ENCODE measurements at regions not wholly inside any gene's neighbourhood (a gene's known extent, or its start where the extent isn't known, plus 50 kb on each side); places are given as distances from the start of the nearest gene placed in this dataset.

GRCh38 chr3:95037927-95038326, 975.1 kb downstream of the NSUN3 start:
- no peak overlapping the region for H4K91ac ChIP-seq (replicated peaks; ENCODE audit: insufficient read length, low read length)
- no peak overlapping the region for H3K4me3 ChIP-seq (ENCODE audit: extremely low read depth in 1 of 4, insufficient read depth in 2 of 4, low read depth in 3 of 4, low read length in 4 of 4)
- DNase-seq (ENCODE audit: low read depth in 1 of 2, low spot score in 2 of 2) (no peak), FAIRE-seq (no peak)
- H3K18ac ChIP-seq (ENCODE audit: extremely low read depth, low read length) = no peak overlapping the region
- ChIA-PET POLR2A (ENCODE audit: partially characterized antibody) (no interaction called here), CTCF (ENCODE audit: partially characterized antibody) (interaction anchor here (0.7 kb wide), 1 partner anchor 444 kb away, joined by 3 read pairs; no protein-coding TSS in a partner anchor)
- H3K36me3 ChIP-seq (ENCODE audit: control insufficient read depth in 2 of 4, insufficient read depth in 4 of 4, low read length in 3 of 4) = no peaks in the 10 kb centered on the region
- no peak overlapping the region for H3K23ac ChIP-seq (ENCODE audit: insufficient read length)
- no peak overlapping the region for H3K4ac ChIP-seq (replicated peaks; ENCODE audit: insufficient read length, low read depth, low read length)
- no peak overlapping the region for H2BK20ac ChIP-seq (ENCODE audit: low read length)
- no peak overlapping the region for H4K5ac ChIP-seq (ENCODE audit: insufficient read length, low read depth, low read length)
- no peaks in the 10 kb centered on the region for H3K23me2 ChIP-seq (ENCODE audit: low read depth, low read length)
- H2BK15ac ChIP-seq (ENCODE audit: low read length) = no peak overlapping the region
- H3K9me3 ChIP-seq (ENCODE audit: insufficient read depth in 2 of 2, low read depth in 1 of 2, low read length in 1 of 2) = no peaks in the 10 kb centered on the region
- 96% methylated on average over 3 of the region's 3 CpGs; no CpG with 5 or more reads in 1 of the 2 experiments for WGBS, 2 experiments (ENCODE audit: extremely low coverage in 1 of 2, insufficient coverage in 1 of 2, insufficient read length in 1 of 2, insufficient replicate concordance in 2 of 2, low coverage in 1 of 2, low lambda C conversion rate in 2 of 2, missing lambda C conversion rate in 1 of 2)
- H2AK5ac ChIP-seq (ENCODE audit: low read depth, low read length) = no peak overlapping the region
- no peaks in the 10 kb centered on the region for H3K27me3 ChIP-seq (replicated peaks in 1 of 4; ENCODE audit: control insufficient read depth in 3 of 4, extremely low read depth in 1 of 4, insufficient read depth in 3 of 4, low read length in 3 of 4)
- H2AFZ ChIP-seq (ENCODE audit: low read length) = no peak overlapping the region
- no peak overlapping the region for H3K27ac ChIP-seq (ENCODE audit: low read depth, low read length)
- H2BK120ac ChIP-seq (replicated peaks; ENCODE audit: low read depth, low read length) = no peak overlapping the region
- no peaks in the 10 kb centered on the region for H3K79me2 ChIP-seq (ENCODE audit: control insufficient read depth in 1 of 2, insufficient read depth in 2 of 2, low read length in 2 of 2)
- no peak overlapping the region for H3K4me2 ChIP-seq (ENCODE audit: insufficient read depth in 1 of 2, low read depth in 2 of 2, low read length in 2 of 2)
- peaks cover 0 to 4% (median 2%) of the 10 kb centered on the region in 4 experiments; a peak in 3 of 7 replicates for H3K4me1 ChIP-seq (replicated peaks in 1 of 4; ENCODE audit: control insufficient read depth in 3 of 4, insufficient read depth in 4 of 4, low read length in 3 of 4)
- no peak overlapping the region for H3K56ac ChIP-seq (replicated peaks; ENCODE audit: insufficient read length, low read depth, low read length)
- H3K9ac ChIP-seq (replicated peaks in 1 of 4; ENCODE audit: extremely low read depth in 1 of 4, low read depth in 3 of 4, low read length in 3 of 4) = no peak overlapping the region
- H3K14ac ChIP-seq (ENCODE audit: insufficient read length) = no peak overlapping the region
- no peaks in the 10 kb centered on the region for H3K79me1 ChIP-seq (ENCODE audit: low read depth, low read length)
- no peaks in the 10 kb centered on the region for H4K20me1 ChIP-seq (replicated peaks in 1 of 2; ENCODE audit: control insufficient read depth in 1 of 2, insufficient read depth in 2 of 2, low read length in 2 of 2)
- no peak overlapping the region for H2BK5ac ChIP-seq (ENCODE audit: low read depth, low read length)
- no peak overlapping the region for H4K8ac ChIP-seq (ENCODE audit: extremely low read depth, insufficient read depth, low read length)
- H2BK12ac ChIP-seq (ENCODE audit: low read depth, low read length) = no peak overlapping the region
- TF ChIP-seq SP2 (IDR thresholded peaks at IDR 0.05; ENCODE audit: low read length) (no peak), SP4 (IDR thresholded peaks at IDR 0.05; ENCODE audit: low read length) (no peak), RAD21 (IDR thresholded peaks at IDR 0.05 in 1 of 2, conservative IDR thresholded peaks at IDR 0.05 in 1 of 2; ENCODE audit: low read depth in 2 of 2, low read length in 2 of 2) (no peak), SRF (IDR thresholded peaks at IDR 0.05; ENCODE audit: low read depth, low read length) (no peak), YY1 (IDR thresholded peaks at IDR 0.05; ENCODE audit: low read depth, low read length) (no peak), RBBP5 (IDR thresholded peaks at IDR 0.05; ENCODE audit: borderline replicate concordance, low read depth, low read length) (no peak), KDM1A (IDR thresholded peaks at IDR 0.05; ENCODE audit: borderline replicate concordance, low read length) (no peak), USF2 (IDR thresholded peaks at IDR 0.05; ENCODE audit: low read length) (no peak), TBP (IDR thresholded peaks at IDR 0.05; ENCODE audit: low read depth, low read length) (no peak), JUN (IDR thresholded peaks at IDR 0.05; ENCODE audit: low read depth, low read length) (no peak), EP300 (IDR thresholded peaks at IDR 0.05; ENCODE audit: borderline replicate concordance in 1 of 2, low read depth in 2 of 2, low read length in 2 of 2) (no peak), CBX5 (IDR thresholded peaks at IDR 0.05; ENCODE audit: low read depth, low read length) (no peak), RFX5 (IDR thresholded peaks at IDR 0.05; ENCODE audit: borderline replicate concordance, low read depth, low read length) (no peak), BRCA1 (IDR thresholded peaks at IDR 0.05; ENCODE audit: low read depth, low read length) (no peak)

Measured in H1 (cell line).